Neuronal stem cell (in vitro differentiated cells): ENCODE measurements at regions not wholly inside any gene's neighbourhood (a gene's known extent, or its start where the extent isn't known, plus 50 kb on each side); places are given as distances from the start of the nearest gene placed in this dataset.

Source experiments
- DNase-seq: peaks from one replicate; pipeline ENCODE4 v3.0.0-alpha.2; 2013; ENCODE audit warnings: low spot score
- H2AFZ ChIP-seq: one replicate; pipeline ENCODE4 v1.6.1; 2013; ENCODE audit warnings: mild to moderate bottlenecking, low read length, inconsistent platforms
- H2AK5ac ChIP-seq: 2 replicates; pipeline ENCODE4 v1.6.1; 2013; ENCODE audit warnings: low read depth, mild to moderate bottlenecking, inconsistent platforms, low read length, moderate library complexity, mixed read lengths
- H2BK120ac ChIP-seq: 2 replicates; pipeline ENCODE4 v1.6.1; 2013; ENCODE audit warnings: low read depth, mild to moderate bottlenecking, inconsistent platforms, low read length, moderate library complexity, mixed read lengths
- H2BK12ac ChIP-seq: one replicate; pipeline ENCODE4 v1.6.1; 2013; ENCODE audit warnings: low read length, inconsistent platforms
- H2BK15ac ChIP-seq: 2 replicates; pipeline ENCODE4 v1.6.1; 2013; ENCODE audit warnings: mild to moderate bottlenecking, low read length, inconsistent platforms, mixed read lengths
- H2BK5ac ChIP-seq: one replicate; pipeline ENCODE4 v1.6.1; 2013; ENCODE audit warnings: inconsistent platforms, mild to moderate bottlenecking, low read length, moderate library complexity
- H3K14ac ChIP-seq: one replicate; pipeline ENCODE4 v1.6.1; 2013; ENCODE audit warnings: low read length, inconsistent platforms
- H3K18ac ChIP-seq: 2 replicates; pipeline ENCODE4 v1.6.1; 2013; ENCODE audit warnings: low read length, inconsistent platforms
- H3K23ac ChIP-seq: 2 replicates; pipeline ENCODE4 v1.6.1; 2013; ENCODE audit warnings: low read depth, mild to moderate bottlenecking, mixed read lengths, low read length, inconsistent platforms; ENCODE audit not compliant: poor library complexity
- H3K27ac ChIP-seq: replicated peaks from 3 replicates; pipeline ENCODE4 v1.5.1; 2013; ENCODE audit warnings: low read length, inconsistent platforms
- H3K27me3 ChIP-seq, 3 experiments: 2 replicates each; pipeline ENCODE4 v1.6.1; 2013; ENCODE audit warnings: low read length in 3 of 3, mild to moderate bottlenecking in 2 of 3, inconsistent platforms in 1 of 3, low read depth in 1 of 3, mixed read lengths in 1 of 3, moderate library complexity in 1 of 3; ENCODE audit not compliant: control insufficient read depth in 3 of 3, insufficient read depth in 3 of 3
- H3K36me3 ChIP-seq, 2 donors: replicated peaks in 1 of 2; 2 replicates each; pipeline ENCODE4 v1.6.1; 2013; ENCODE audit warnings: low read length in 2 of 2; ENCODE audit not compliant: control insufficient read depth in 2 of 2, insufficient read depth in 2 of 2
- H3K4ac ChIP-seq: 2 replicates; pipeline ENCODE4 v1.6.1; 2013; ENCODE audit warnings: inconsistent platforms, mild to moderate bottlenecking, low read length, moderate library complexity
- H3K4me1 ChIP-seq, 2 donors: 1 replicate in 1 of 2; 2 replicates in 1 of 2; pipeline ENCODE4 v1.6.1; 2013; ENCODE audit warnings: low read length in 2 of 2, low read depth in 1 of 2; ENCODE audit not compliant: control insufficient read depth in 2 of 2, insufficient read depth in 1 of 2
- H3K4me2 ChIP-seq: one replicate; pipeline ENCODE4 v1.6.1; 2013; ENCODE audit warnings: mild to moderate bottlenecking, low read length, inconsistent platforms; ENCODE audit not compliant: insufficient read depth, poor library complexity, severe bottlenecking
- H3K4me3 ChIP-seq, 2 donors: 2 replicates each; pipeline ENCODE4 v1.5.1; 2013; ENCODE audit warnings: low read length in 2 of 2, mild to moderate bottlenecking in 2 of 2, inconsistent platforms in 1 of 2, moderate library complexity in 1 of 2
- H3K79me1 ChIP-seq: one replicate; pipeline ENCODE4 v1.6.1; 2013; ENCODE audit warnings: low read depth, mild to moderate bottlenecking, inconsistent platforms, low read length, moderate library complexity
- H3K9ac ChIP-seq: one replicate; pipeline ENCODE4 v1.6.1; 2013; ENCODE audit warnings: mild to moderate bottlenecking, low read depth, low read length, inconsistent platforms; ENCODE audit not compliant: poor library complexity
- H3K9me3 ChIP-seq, 2 donors: replicated peaks in 1 of 2; 2 replicates each; pipeline versions ENCODE3 to v1.6.1; 2013; ENCODE audit warnings: low read length in 2 of 2, mild to moderate bottlenecking in 2 of 2, inconsistent platforms in 1 of 2, low read depth in 1 of 2, mixed read lengths in 1 of 2, moderate library complexity in 1 of 2; ENCODE audit not compliant: control insufficient read depth in 2 of 2, insufficient read depth in 1 of 2
- H4K8ac ChIP-seq: one replicate; pipeline ENCODE4 v1.6.1; 2013; ENCODE audit warnings: low read depth, mild to moderate bottlenecking, inconsistent platforms, low read length, moderate library complexity
- H4K91ac ChIP-seq: one replicate; pipeline ENCODE4 v1.6.1; 2013; ENCODE audit warnings: low read length, low read depth, mild to moderate bottlenecking, inconsistent platforms; ENCODE audit not compliant: poor library complexity
- WGBS, 2 donors: extraction: QIAGEN DNeasy Blood & Tissue Kit; methylation state at CpG; one replicate each; pipeline ENCODE4 v1.1.7; 2013; ENCODE audit warnings: missing lambda C conversion rate in 2 of 2, mixed read lengths in 1 of 2; ENCODE audit not compliant: insufficient read length in 2 of 2, insufficient replicate concordance in 1 of 2; ENCODE audit errors: extremely low coverage in 2 of 2; 5-methylcytosine and 5-hydroxymethylcytosine counted together

DNA sequence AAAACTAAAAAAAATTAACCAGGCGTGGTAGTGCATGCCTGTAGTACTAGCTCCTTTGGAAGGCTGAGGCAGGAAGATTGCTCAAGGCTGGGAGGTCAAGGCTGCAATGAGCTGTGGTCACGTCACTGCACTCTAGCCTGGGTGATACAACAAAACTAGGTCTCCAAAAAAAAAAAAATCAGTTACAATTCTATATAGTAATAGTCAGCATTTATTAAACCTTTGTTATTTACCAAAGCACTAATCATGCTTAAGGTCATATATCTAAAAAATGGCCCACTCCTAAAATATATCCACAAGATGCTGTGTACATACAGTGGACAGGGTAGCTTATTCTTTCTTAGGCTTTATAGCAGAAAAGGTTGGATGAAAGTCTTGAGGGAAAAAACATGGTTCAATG is 152.4 kb downstream of the TFAP2A start:
- Histone ChIP-seq H4K91ac (no peak overlapping the region), H2BK12ac (no peak overlapping the region), H3K9ac (no peak overlapping the region), H3K36me3 (no peaks in the 10 kb centered on the region), H3K9me3 (no peaks in the 10 kb centered on the region), H4K8ac (no peak overlapping the region), H2BK15ac (no peak overlapping the region), H2AFZ (no peak overlapping the region), H3K18ac (no peak overlapping the region), H3K4ac (no peak overlapping the region), H3K23ac (no peak overlapping the region), H2BK5ac (no peak overlapping the region), H3K4me2 (no peak overlapping the region), H3K4me1 (peaks cover 0 to 3% of the 10 kb centered on the region in 2 donors), H3K14ac (no peak overlapping the region), H2BK120ac (no peak overlapping the region), H2AK5ac (no peak overlapping the region), H3K27me3 (no peaks in the 10 kb centered on the region), H3K27ac (no peak overlapping the region), H3K4me3 (no peak overlapping the region), H3K79me1 (no peaks in the 10 kb centered on the region)
- no peak for DNase-seq
- WGBS, 2 donors: no CpG with 5 or more reads among the region's 2 CpGs

GRCh38 chr6:10259671-10260070 is 155.2 kb downstream of the TFAP2A start:
- DNase-seq: no peak
- no peak overlapping the region for H3K14ac ChIP-seq
- H2BK120ac ChIP-seq: no peak overlapping the region
- no peak overlapping the region for H2BK5ac ChIP-seq
- H2AFZ ChIP-seq: no peak overlapping the region
- H3K9ac ChIP-seq: no peak overlapping the region
- H3K27me3 ChIP-seq: no peaks in the 10 kb centered on the region
- H3K79me1 ChIP-seq: no peaks in the 10 kb centered on the region
- H2AK5ac ChIP-seq: no peak overlapping the region
- no peak overlapping the region for H3K27ac ChIP-seq
- H4K8ac ChIP-seq: no peak overlapping the region
- no peak overlapping the region for H3K4me3 ChIP-seq
- no peak overlapping the region for H3K4me2 ChIP-seq
- H3K4ac ChIP-seq: no peak overlapping the region
- WGBS, 2 donors: no CpG with 5 or more reads among the region's 3 CpGs
- H3K36me3 ChIP-seq: no peaks in the 10 kb centered on the region
- H3K18ac ChIP-seq: no peak overlapping the region
- H3K23ac ChIP-seq: no peak overlapping the region
- no peaks in the 10 kb centered on the region for H3K4me1 ChIP-seq
- no peak overlapping the region for H4K91ac ChIP-seq
- H2BK12ac ChIP-seq: no peak overlapping the region
- no peak overlapping the region for H2BK15ac ChIP-seq
- no peaks in the 10 kb centered on the region for H3K9me3 ChIP-seq

- no peak for DNase-seq
- Histone ChIP-seq H2AFZ (no peak overlapping the region), H3K9ac (no peak overlapping the region), H3K4me1 (no peaks in the 10 kb centered on the region), H4K8ac (no peak overlapping the region), H3K4me2 (no peak overlapping the region), H3K27ac (no peak overlapping the region), H2BK5ac (no peak overlapping the region), H3K9me3 (no peaks in the 10 kb centered on the region), H3K18ac (no peak overlapping the region), H4K91ac (no peak overlapping the region), H3K79me1 (no peaks in the 10 kb centered on the region), H2BK120ac (no peak overlapping the region), H3K4ac (no peak overlapping the region), H2AK5ac (no peak overlapping the region), H2BK15ac (no peak overlapping the region), H3K14ac (no peak overlapping the region), H3K36me3 (no peaks in the 10 kb centered on the region), H3K23ac (no peak overlapping the region), H3K27me3 (no peaks in the 10 kb centered on the region), H3K4me3 (no peak overlapping the region), H2BK12ac (no peak overlapping the region)
- WGBS, 2 donors: no CpG with 5 or more reads among the region's 1 CpG
Observed at GRCh38 chr6:10258341-10258740, 156.5 kb downstream of the TFAP2A start.

- peaks cover 0 to 3% of the 10 kb centered on the region in 2 donors for H3K4me1 ChIP-seq
- no peak overlapping the region for H2BK5ac ChIP-seq
- H3K4ac ChIP-seq: no peak overlapping the region
- H3K23ac ChIP-seq: no peak overlapping the region
- H3K36me3 ChIP-seq: no peaks in the 10 kb centered on the region
- H3K18ac ChIP-seq: no peak overlapping the region
- H3K4me2 ChIP-seq: no peak overlapping the region
- H3K27me3 ChIP-seq: no peaks in the 10 kb centered on the region
- no peaks in the 10 kb centered on the region for H3K9me3 ChIP-seq
- H3K27ac ChIP-seq: no peak overlapping the region
- WGBS, 2 donors: no CpG with 5 or more reads among the region's 3 CpGs
- no peak overlapping the region for H2AFZ ChIP-seq
- no peak overlapping the region for H2BK15ac ChIP-seq
- no peak for DNase-seq
- no peak overlapping the region for H3K14ac ChIP-seq
- H3K4me3 ChIP-seq: no peak overlapping the region
- no peak overlapping the region for H4K91ac ChIP-seq
- no peak overlapping the region for H2BK12ac ChIP-seq
- no peak overlapping the region for H3K9ac ChIP-seq
- H4K8ac ChIP-seq: no peak overlapping the region
- no peak overlapping the region for H2BK120ac ChIP-seq
- no peaks in the 10 kb centered on the region for H3K79me1 ChIP-seq
- no peak overlapping the region for H2AK5ac ChIP-seq
Observed at GRCh38 chr6:10256113-10256690, 158.7 kb downstream of the TFAP2A start.
